Esophagus (tissue), 2 donors: ENCODE measurements at regions not wholly inside any gene's neighbourhood (a gene's known extent, or its start where the extent isn't known, plus 50 kb on each side); places are given as distances from the start of the nearest gene placed in this dataset.

Source experiments
- H3K27ac ChIP-seq, 2 donors: one replicate each; pipeline ENCODE4 v1.5.1; 2013; ENCODE audit warnings: low read depth in 2 of 2, mild to moderate bottlenecking in 2 of 2, inconsistent platforms in 1 of 2, low read length in 1 of 2, moderate library complexity in 1 of 2
- H3K27me3 ChIP-seq, 2 donors: one replicate each; pipeline ENCODE4 v1.6.1; 2013; ENCODE audit warnings: low read length in 2 of 2, control low read depth in 1 of 2, mild to moderate bottlenecking in 1 of 2; ENCODE audit not compliant: insufficient read depth in 2 of 2, control insufficient read depth in 1 of 2
- H3K36me3 ChIP-seq, 2 donors: one replicate each; pipeline ENCODE4 v1.6.1; 2013; ENCODE audit warnings: low read length in 1 of 2; ENCODE audit not compliant: control insufficient read depth in 2 of 2, insufficient read depth in 2 of 2
- H3K4me1 ChIP-seq, 2 donors: one replicate each; pipeline ENCODE4 v1.6.1; 2013; ENCODE audit warnings: low read length in 1 of 2; ENCODE audit not compliant: control insufficient read depth in 2 of 2, insufficient read depth in 2 of 2
- H3K4me3 ChIP-seq, 2 donors: one replicate each; pipeline ENCODE4 v1.5.1; 2013; ENCODE audit warnings: low read length in 2 of 2, mild to moderate bottlenecking in 2 of 2, low read depth in 1 of 2, moderate library complexity in 1 of 2
- H3K9me3 ChIP-seq, 2 donors: one replicate each; pipeline ENCODE4 v1.6.1; 2013; ENCODE audit warnings: mild to moderate bottlenecking in 2 of 2, low read depth in 1 of 2, low read length in 1 of 2, moderate library complexity in 1 of 2; ENCODE audit not compliant: control insufficient read depth in 2 of 2, insufficient read depth in 1 of 2
- WGBS, 2 donors: extraction: QIAGEN DNeasy Blood & Tissue Kit; methylation state at CpG; one replicate each; pipeline ENCODE4 v1.1.7; 2013; 5-methylcytosine and 5-hydroxymethylcytosine counted together
- donor health status: healthy with polysubstance abuse.
- donor health status: Bipolar disorder and iron deficiency.

- WGBS, 2 donors = 90 to 93% methylated on average over 2 of the region's 2 CpGs
- no peak overlapping the region for H3K4me3 ChIP-seq
- no peak overlapping the region for H3K27ac ChIP-seq
- H3K27me3 ChIP-seq = no peaks in the 10 kb centered on the region
- no peaks in the 10 kb centered on the region for H3K9me3 ChIP-seq
- H3K36me3 ChIP-seq = no peaks in the 10 kb centered on the region
- no peaks in the 10 kb centered on the region for H3K4me1 ChIP-seq
Measured at GRCh38 chr21:27646056-27646455, 679.2 kb upstream of the ADAMTS5 start.

GRCh38 chr21:27645285-27645684, 678.4 kb upstream of the ADAMTS5 start:
- Histone ChIP-seq H3K4me1 (no peaks in the 10 kb centered on the region), H3K36me3 (no peaks in the 10 kb centered on the region), H3K27ac (no peak overlapping the region), H3K27me3 (no peaks in the 10 kb centered on the region), H3K4me3 (no peak overlapping the region), H3K9me3 (no peaks in the 10 kb centered on the region)

GRCh38 chr21:27643326-27643725, 676.4 kb upstream of the ADAMTS5 start:
- 87 to 96% methylated on average over 1 of the region's 1 CpG for WGBS, 2 donors
- Histone ChIP-seq H3K27me3 (no peaks in the 10 kb centered on the region), H3K27ac (no peak overlapping the region), H3K4me3 (no peak overlapping the region), H3K9me3 (no peaks in the 10 kb centered on the region), H3K4me1 (no peaks in the 10 kb centered on the region), H3K36me3 (no peaks in the 10 kb centered on the region)

- no peaks in the 10 kb centered on the region for H3K36me3 ChIP-seq
- no peaks in the 10 kb centered on the region for H3K27me3 ChIP-seq
- no peaks in the 10 kb centered on the region for H3K9me3 ChIP-seq
- H3K4me3 ChIP-seq = no peak overlapping the region
- no peak overlapping the region for H3K27ac ChIP-seq
- no peaks in the 10 kb centered on the region for H3K4me1 ChIP-seq
Measured at GRCh38 chr21:27639286-27639685, 672.4 kb upstream of the ADAMTS5 start.

- H3K36me3 ChIP-seq = no peaks in the 10 kb centered on the region
- H3K9me3 ChIP-seq = no peaks in the 10 kb centered on the region
- H3K27ac ChIP-seq = no peak overlapping the region
- no peaks in the 10 kb centered on the region for H3K4me1 ChIP-seq
- H3K4me3 ChIP-seq = no peak overlapping the region
- 38 to 67% methylated on average over 2 of the region's 2 CpGs for WGBS, 2 donors
- no peaks in the 10 kb centered on the region for H3K27me3 ChIP-seq
Measured at GRCh38 chr21:27636656-27637055, 669.8 kb upstream of the ADAMTS5 start.

- no peaks in the 10 kb centered on the region for H3K36me3 ChIP-seq
- 62 to 69% methylated on average over 3 of the region's 3 CpGs for WGBS, 2 donors
- no peaks in the 10 kb centered on the region for H3K9me3 ChIP-seq
- no peak overlapping the region for H3K27ac ChIP-seq
- no peaks in the 10 kb centered on the region for H3K4me1 ChIP-seq
- H3K4me3 ChIP-seq = no peak overlapping the region
- no peaks in the 10 kb centered on the region for H3K27me3 ChIP-seq
Measured at GRCh38 chr21:27633631-27634030, 666.7 kb upstream of the ADAMTS5 start.

- Histone ChIP-seq H3K36me3 (no peaks in the 10 kb centered on the region), H3K4me3 (no peak overlapping the region), H3K27ac (no peak overlapping the region), H3K27me3 (no peaks in the 10 kb centered on the region), H3K9me3 (no peaks in the 10 kb centered on the region), H3K4me1 (no peaks in the 10 kb centered on the region)
- 16 to 29% methylated on average over 1 of the region's 1 CpG for WGBS, 2 donors
Measured at GRCh38 chr21:27631471-27631870, 664.6 kb upstream of the ADAMTS5 start.

GRCh38 chr21:27622631-27623030, 655.7 kb upstream of the ADAMTS5 start:
- Histone ChIP-seq H3K27ac (no peak overlapping the region), H3K36me3 (no peaks in the 10 kb centered on the region), H3K4me1 (no peaks in the 10 kb centered on the region), H3K27me3 (no peaks in the 10 kb centered on the region), H3K9me3 (no peaks in the 10 kb centered on the region), H3K4me3 (no peak overlapping the region)
- 79% methylated on average over 1 of the region's 1 CpG for WGBS, 2 donors

- 80 to 81% methylated on average over 2 of the region's 2 CpGs for WGBS, 2 donors
- H3K9me3 ChIP-seq = no peaks in the 10 kb centered on the region
- no peaks in the 10 kb centered on the region for H3K27me3 ChIP-seq
- no peak overlapping the region for H3K4me3 ChIP-seq
- H3K36me3 ChIP-seq = no peaks in the 10 kb centered on the region
- no peaks in the 10 kb centered on the region for H3K4me1 ChIP-seq
- no peak overlapping the region for H3K27ac ChIP-seq
Measured at GRCh38 chr21:27614231-27614630, 647.3 kb upstream of the ADAMTS5 start.

- peaks cover 0 to 5% of the 10 kb centered on the region in 2 donors for H3K9me3 ChIP-seq
- no peaks in the 10 kb centered on the region for H3K36me3 ChIP-seq
- H3K27ac ChIP-seq = no peak overlapping the region
- H3K27me3 ChIP-seq = no peaks in the 10 kb centered on the region
- no peak overlapping the region for H3K4me3 ChIP-seq
- WGBS, 2 donors = 94 to 97% methylated on average over 9 of the region's 9 CpGs
- no peaks in the 10 kb centered on the region for H3K4me1 ChIP-seq
Measured at GRCh38 chr21:27606422-27606821, 639.5 kb upstream of the ADAMTS5 start.
